ENCODE measurements at regions not wholly inside any gene's neighbourhood (a gene's known extent, or its start where the extent isn't known, plus 50 kb on each side); places are given as distances from the start of the nearest gene placed in this dataset.

- no peak for DNase-seq
- Histone ChIP-seq H3K27me3 (replicated peaks) (no peaks in the 10 kb centered on the region), H3K36me3 (replicated peaks) (no peaks in the 10 kb centered on the region), H3K27ac (peak overlapping the region; percentile 9), H3K4me3 (ENCODE audit: low read depth, low read length) (no peak overlapping the region)
- in situ Hi-C loops (cut with HindIII; ENCODE audit: low pct_ligation_motif_present, low sequenced_read_pairs) = no loop called here
- no peak for TF ChIP-seq CTCF (IDR thresholded peaks at IDR 0.05; ENCODE audit: low read depth, low read length, missing control alignments)
Measured at GRCh38 chr4:60223208-60223923, 976.8 kb upstream of the ADGRL3 start.

GRCh38 chr4:60241866-60242265 lies 958.3 kb upstream of the ADGRL3 start:
- in situ Hi-C loops (cut with HindIII; ENCODE audit: low pct_ligation_motif_present, low sequenced_read_pairs) = no loop called here
- no peak overlapping the region for H3K4me3 ChIP-seq (ENCODE audit: low read depth, low read length)
- H3K27me3 ChIP-seq (replicated peaks) = no peaks in the 10 kb centered on the region
- H3K27ac ChIP-seq = no peak overlapping the region
- no peak for TF ChIP-seq CTCF (IDR thresholded peaks at IDR 0.05; ENCODE audit: low read depth, low read length, missing control alignments)
- no peaks in the 10 kb centered on the region for H3K36me3 ChIP-seq (replicated peaks)
- DNase-seq = no peak

- H3K4me3 ChIP-seq (ENCODE audit: low read depth, low read length) = no peak overlapping the region
- no peak for DNase-seq
- H3K27ac ChIP-seq = no peak overlapping the region
- H3K27me3 ChIP-seq (replicated peaks) = no peaks in the 10 kb centered on the region
- in situ Hi-C loops (cut with HindIII; ENCODE audit: low pct_ligation_motif_present, low sequenced_read_pairs) = no loop called here
- no peak for TF ChIP-seq CTCF (IDR thresholded peaks at IDR 0.05; ENCODE audit: low read depth, low read length, missing control alignments)
- no peaks in the 10 kb centered on the region for H3K36me3 ChIP-seq (replicated peaks)
Measured at GRCh38 chr4:60249784-60250183, 950.3 kb upstream of the ADGRL3 start.

- TF ChIP-seq CTCF (IDR thresholded peaks at IDR 0.05; ENCODE audit: low read depth, low read length, missing control alignments) = no peak
- H3K4me3 ChIP-seq (ENCODE audit: low read depth, low read length) = no peak overlapping the region
- H3K27me3 ChIP-seq (replicated peaks) = no peaks in the 10 kb centered on the region
- DNase-seq = no peak
- in situ Hi-C loops (cut with HindIII; ENCODE audit: low pct_ligation_motif_present, low sequenced_read_pairs) = no loop called here
- no peak overlapping the region for H3K27ac ChIP-seq
- no peaks in the 10 kb centered on the region for H3K36me3 ChIP-seq (replicated peaks)
Measured at GRCh38 chr4:60250657-60251056, 949.5 kb upstream of the ADGRL3 start.

DNA sequence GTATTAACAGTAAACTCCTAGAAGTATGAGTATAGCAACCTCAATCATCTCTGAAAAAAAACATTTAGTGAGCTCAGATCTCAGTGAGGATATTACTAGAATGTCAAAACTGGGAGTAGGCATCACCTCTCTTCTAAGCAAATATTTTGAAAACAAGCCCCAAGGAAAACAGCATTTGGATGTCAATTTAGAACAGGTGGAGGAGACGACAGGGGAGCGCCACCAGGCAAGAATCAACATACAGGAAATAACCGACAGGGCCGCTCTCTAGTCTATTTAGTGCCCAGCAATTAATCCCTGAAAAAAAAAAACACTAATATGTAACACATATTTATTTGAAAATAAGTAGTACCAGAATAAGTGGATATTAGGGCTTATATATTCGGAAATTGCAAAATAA lies 940.3 kb upstream of the ADGRL3 start:
- Histone ChIP-seq H3K27me3 (replicated peaks) (no peaks in the 10 kb centered on the region), H3K27ac (no peak overlapping the region), H3K36me3 (replicated peaks) (no peaks in the 10 kb centered on the region), H3K4me3 (ENCODE audit: low read depth, low read length) (no peak overlapping the region)
- no peak for DNase-seq
- TF ChIP-seq CTCF (IDR thresholded peaks at IDR 0.05; ENCODE audit: low read depth, low read length, missing control alignments) = no peak
- in situ Hi-C loops (cut with HindIII; ENCODE audit: low pct_ligation_motif_present, low sequenced_read_pairs) = no loop called here

GRCh38 chr4:60266505-60266904 lies 933.6 kb upstream of the ADGRL3 start:
- in situ Hi-C loops (cut with HindIII; ENCODE audit: low pct_ligation_motif_present, low sequenced_read_pairs) = no loop called here
- H3K27me3 ChIP-seq (replicated peaks) = no peaks in the 10 kb centered on the region
- no peak for TF ChIP-seq CTCF (IDR thresholded peaks at IDR 0.05; ENCODE audit: low read depth, low read length, missing control alignments)

More at GRCh38 chr4:60266505-60266904, 933.6 kb upstream of the ADGRL3 start:
- no peaks in the 10 kb centered on the region for H3K36me3 ChIP-seq (replicated peaks)
- DNase-seq = no peak
- H3K4me3 ChIP-seq (ENCODE audit: low read depth, low read length) = no peak overlapping the region
- H3K27ac ChIP-seq = no peak overlapping the region
